ENCODE measurements at regions not wholly inside any gene's neighbourhood (a gene's known extent, or its start where the extent isn't known, plus 50 kb on each side); places are given as distances from the start of the nearest gene placed in this dataset.
A peak's percentile ranks its signal among the peaks of the same experiment; 100 is the strongest.

- Histone ChIP-seq H3K27ac (peak overlapping the region; percentile 57 to 72), H3K4me1 (peaks cover 0 to 12% of the 10 kb centered on the region in 2 donors), H3K36me3 (no peaks in the 10 kb centered on the region), H3K9me3 (no peaks in the 10 kb centered on the region), H3K27me3 (peaks cover 0 to 16% of the 10 kb centered on the region in 2 donors), H3K4me3 (no peak overlapping the region)
- intact Hi-C loops (cut with DNase I; ENCODE audit: low total_unique reads), result no loop called here
- no peak for DNase-seq (ENCODE audit: low spot score in 2 of 2)
- no peak for TF ChIP-seq POLR2AphosphoS5 (IDR thresholded peaks at IDR 0.05)
- TF ChIP-seq, protein P1, sequence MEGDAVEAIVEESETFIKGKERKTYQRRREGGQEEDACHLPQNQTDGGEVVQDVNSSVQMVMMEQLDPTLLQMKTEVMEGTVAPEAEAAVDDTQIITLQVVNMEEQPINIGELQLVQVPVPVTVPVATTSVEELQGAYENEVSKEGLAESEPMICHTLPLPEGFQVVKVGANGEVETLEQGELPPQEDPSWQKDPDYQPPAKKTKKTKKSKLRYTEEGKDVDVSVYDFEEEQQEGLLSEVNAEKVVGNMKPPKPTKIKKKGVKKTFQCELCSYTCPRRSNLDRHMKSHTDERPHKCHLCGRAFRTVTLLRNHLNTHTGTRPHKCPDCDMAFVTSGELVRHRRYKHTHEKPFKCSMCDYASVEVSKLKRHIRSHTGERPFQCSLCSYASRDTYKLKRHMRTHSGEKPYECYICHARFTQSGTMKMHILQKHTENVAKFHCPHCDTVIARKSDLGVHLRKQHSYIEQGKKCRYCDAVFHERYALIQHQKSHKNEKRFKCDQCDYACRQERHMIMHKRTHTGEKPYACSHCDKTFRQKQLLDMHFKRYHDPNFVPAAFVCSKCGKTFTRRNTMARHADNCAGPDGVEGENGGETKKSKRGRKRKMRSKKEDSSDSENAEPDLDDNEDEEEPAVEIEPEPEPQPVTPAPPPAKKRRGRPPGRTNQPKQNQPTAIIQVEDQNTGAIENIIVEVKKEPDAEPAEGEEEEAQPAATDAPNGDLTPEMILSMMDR (IDR thresholded peaks at IDR 0.05), result no peak
- TF ChIP-seq POLR2A (IDR thresholded peaks at IDR 0.05), result no peak
These were observed 499.4 kb downstream of the NPHP4 start for GRCh38 chr1:5492846-5493245.

DNA sequence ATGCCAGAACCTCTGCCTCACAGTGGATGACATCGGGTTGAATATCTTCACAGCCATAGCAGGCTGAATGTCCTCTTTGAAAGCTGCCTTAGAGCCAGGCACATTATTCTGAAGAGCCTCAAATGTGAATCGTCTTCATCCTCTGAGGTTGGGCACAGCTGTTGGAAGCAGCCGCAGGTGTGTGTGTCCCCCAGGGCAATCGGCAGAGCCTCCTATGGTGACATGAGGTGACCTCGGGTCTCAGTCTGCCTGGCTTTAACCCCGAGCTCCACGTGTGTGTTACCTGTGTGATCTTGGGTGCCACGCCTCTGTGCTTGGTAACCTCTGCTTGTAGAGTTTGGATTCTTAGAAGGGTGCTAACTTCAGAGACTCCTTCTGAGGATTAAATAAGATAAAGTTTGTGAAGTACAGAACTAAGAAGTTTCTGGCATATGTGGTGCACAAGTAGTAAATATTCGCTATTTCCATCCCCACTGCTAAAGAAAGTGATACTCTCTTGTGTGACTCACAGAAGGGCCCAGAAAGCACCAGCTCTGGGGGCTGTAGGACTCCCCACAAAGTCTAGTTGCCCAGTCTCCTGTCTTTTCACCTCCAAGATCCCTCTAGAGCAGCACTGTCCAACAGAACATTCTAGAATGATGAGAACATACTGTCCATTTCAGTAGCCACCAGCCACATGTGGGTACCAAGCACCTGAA is 500.9 kb downstream of the NPHP4 start:
- Histone ChIP-seq H3K9me3 (no peaks in the 10 kb centered on the region), H3K4me1 (peaks cover 0 to 11% of the 10 kb centered on the region in 2 donors), H3K27me3 (peaks cover 0 to 19% of the 10 kb centered on the region in 2 donors), H3K36me3 (no peaks in the 10 kb centered on the region), H3K27ac (peak overlapping the region in 1 of 2 donors; percentile 48), H3K4me3 (no peak overlapping the region)
- no peak for DNase-seq (ENCODE audit: low spot score in 2 of 2)
- TF ChIP-seq POLR2A (IDR thresholded peaks at IDR 0.05) (no peak), POLR2AphosphoS5 (IDR thresholded peaks at IDR 0.05) (no peak)
- TF ChIP-seq, protein P1 (IDR thresholded peaks at IDR 0.05), result no peak
- intact Hi-C loops (cut with DNase I; ENCODE audit: low total_unique reads), result no loop called here

- Histone ChIP-seq H3K9me3 (no peaks in the 10 kb centered on the region), H3K4me3 (peak overlapping the region in 1 of 3 donors; percentile 5), H3K4me1 (peaks cover 0 to 18% of the 10 kb centered on the region in 2 donors), H3K27ac (peak overlapping the region; percentile 21 to 48), H3K27me3 (peaks cover 0 to 11% of the 10 kb centered on the region in 2 donors), H3K36me3 (no peaks in the 10 kb centered on the region)
- DNase-seq (ENCODE audit: low spot score in 2 of 2), result peak in 1 of 2 donors; percentile 60
- intact Hi-C loops (cut with DNase I; ENCODE audit: low total_unique reads), result no loop called here
- TF ChIP-seq, protein P1 (IDR thresholded peaks at IDR 0.05), result no peak
- TF ChIP-seq POLR2A (IDR thresholded peaks at IDR 0.05) (no peak), POLR2AphosphoS5 (IDR thresholded peaks at IDR 0.05) (no peak)
These were observed 501.6 kb downstream of the NPHP4 start for GRCh38 chr1:5490635-5491034.

- TF ChIP-seq, protein P1 (IDR thresholded peaks at IDR 0.05), result no peak
- no peaks in the 10 kb centered on the region for H3K9me3 ChIP-seq
- no peak for DNase-seq (ENCODE audit: low spot score in 2 of 2)
- H3K4me1 ChIP-seq, result peaks cover 0 to 14% of the 10 kb centered on the region in 2 donors
- H3K4me3 ChIP-seq, result no peak overlapping the region
- H3K27ac ChIP-seq, result no peak overlapping the region
- H3K36me3 ChIP-seq, result no peaks in the 10 kb centered on the region
- H3K27me3 ChIP-seq, result peaks cover 0 to 17% of the 10 kb centered on the region in 2 donors
- intact Hi-C loops (cut with DNase I; ENCODE audit: low total_unique reads), result no loop called here
These were observed 503.8 kb downstream of the NPHP4 start for GRCh38 chr1:5488448-5488847.

GRCh38 chr1:5485968-5486696 is 506.1 kb downstream of the NPHP4 start:
- TF ChIP-seq POLR2A (IDR thresholded peaks at IDR 0.05) (no peak), POLR2AphosphoS5 (IDR thresholded peaks at IDR 0.05) (no peak)
- TF ChIP-seq, protein P1 (IDR thresholded peaks at IDR 0.05), result no peak
- Histone ChIP-seq H3K9me3 (no peaks in the 10 kb centered on the region), H3K4me1 (peaks cover 0 to 10% of the 10 kb centered on the region in 2 donors), H3K27ac (no peak overlapping the region), H3K4me3 (no peak overlapping the region), H3K36me3 (no peaks in the 10 kb centered on the region), H3K27me3 (peaks cover 0 to 30% of the 10 kb centered on the region in 2 donors)
- DNase-seq (ENCODE audit: low spot score in 2 of 2), result no peak
- intact Hi-C loops (cut with DNase I; ENCODE audit: low total_unique reads), result no loop called here

All from breast epithelium (tissue), 4 donors.